ENCODE measurements at regions not wholly inside any gene's neighbourhood (a gene's known extent, or its start where the extent isn't known, plus 50 kb on each side); places are given as distances from the start of the nearest gene placed in this dataset.
"Not testable (repeated sequence)": the region's sequence is repeated elsewhere in the genome, so short reads cannot be mapped to it uniquely, and the experiment has no call there.

DNA sequence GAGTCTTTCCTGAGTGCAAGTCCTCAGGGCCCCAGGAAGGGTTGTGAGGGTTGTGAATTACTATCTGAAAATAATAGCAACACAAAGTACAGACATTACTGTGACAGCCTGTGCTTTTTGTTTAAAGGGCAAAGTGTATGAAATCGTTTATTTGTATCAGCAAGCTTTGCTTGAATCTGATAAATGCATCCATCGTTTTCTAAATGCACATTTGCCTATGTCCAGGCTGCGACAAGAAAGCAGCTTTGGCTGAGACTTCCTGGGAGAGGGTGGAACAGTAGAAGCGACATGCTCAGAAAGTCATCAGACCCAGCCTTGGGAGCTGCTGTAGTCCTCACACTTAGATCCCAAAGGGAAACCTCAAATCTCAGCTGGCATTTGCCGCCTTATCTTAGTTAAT, 524.2 kb upstream of the SALL3 start:
- no peak for DNase-seq (ENCODE audit: low read depth)

DNA sequence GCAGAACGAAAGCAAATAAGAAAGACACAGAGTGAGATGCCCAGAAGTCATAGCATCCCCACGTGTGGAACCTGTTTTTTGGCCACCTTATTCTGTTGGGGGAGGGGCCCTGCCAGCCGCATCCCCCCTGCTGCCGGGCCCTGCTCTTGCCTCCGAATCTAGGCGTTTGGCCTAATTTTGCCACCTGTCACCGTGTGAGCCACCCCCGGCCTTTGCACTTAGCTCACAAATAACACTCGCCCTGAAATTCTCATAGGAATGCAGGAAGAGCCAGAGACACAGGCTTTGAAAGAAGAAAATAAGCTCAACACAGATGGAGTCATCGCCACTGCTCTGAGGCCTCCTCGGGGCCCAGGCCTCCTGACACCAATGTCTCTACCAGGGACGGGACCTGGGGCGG, 522.6 kb upstream of the SALL3 start:
- DNase-seq (ENCODE audit: low read depth), result no peak

DNA sequence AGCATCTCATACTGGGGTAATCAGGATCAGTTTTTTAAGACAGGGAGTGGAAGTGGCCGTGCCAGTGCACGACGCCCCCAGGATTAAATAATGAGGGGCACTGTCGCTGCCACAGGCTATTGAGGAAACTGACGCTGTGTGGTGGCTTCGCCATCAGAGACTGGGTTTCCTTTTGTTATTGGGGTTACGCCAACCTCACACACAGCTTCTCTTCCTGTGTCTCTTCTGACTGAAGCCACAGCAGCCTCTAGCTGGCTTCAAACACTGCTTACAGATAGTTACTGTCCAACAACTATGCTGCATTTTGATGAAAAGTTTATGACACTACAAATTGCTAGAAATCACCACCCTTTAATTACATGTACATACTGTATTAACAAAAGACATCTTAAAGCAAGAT, 521.9 kb upstream of the SALL3 start:
- no peak for DNase-seq (ENCODE audit: low read depth)

DNA sequence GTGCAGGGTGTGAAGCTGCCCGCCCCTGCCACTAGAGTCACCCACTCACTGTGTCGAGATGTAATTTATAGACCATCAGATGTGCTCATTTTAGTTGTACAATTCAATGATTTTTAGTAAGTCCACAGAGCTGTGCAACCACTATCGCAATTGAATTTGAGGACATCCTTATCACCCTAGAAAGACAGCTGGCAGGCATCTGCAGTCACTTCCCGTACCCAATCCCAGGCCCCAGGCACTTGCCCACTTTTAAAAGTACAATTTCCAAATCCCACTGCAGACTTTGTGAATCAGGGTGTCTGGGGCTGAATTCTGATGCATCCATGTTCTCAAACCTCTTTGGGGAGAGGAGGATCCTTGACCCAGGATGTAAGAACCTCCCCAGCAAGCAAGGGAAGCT, 521.3 kb upstream of the SALL3 start:
- DNase-seq (ENCODE audit: low read depth), result no peak

DNA sequence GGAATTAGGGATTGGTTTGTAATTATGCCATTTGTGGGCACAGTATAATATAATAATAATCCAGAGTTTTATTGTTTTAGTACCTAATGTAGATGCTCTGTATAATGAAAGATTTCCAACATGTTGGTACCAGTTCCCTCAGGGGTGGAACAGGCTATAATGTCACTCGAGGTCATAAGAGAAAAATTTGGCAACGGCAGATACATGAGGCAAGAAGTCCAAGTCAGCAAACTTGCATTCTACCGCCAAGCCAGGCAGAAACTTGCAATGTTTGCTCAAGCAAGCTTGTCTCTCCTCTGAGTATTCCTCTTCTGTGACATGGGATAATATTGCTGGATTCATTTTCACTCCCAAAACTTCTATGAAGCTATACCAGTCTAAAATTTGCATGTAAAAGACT, 520.0 kb upstream of the SALL3 start:
- no peak for DNase-seq (ENCODE audit: low read depth)

DNA sequence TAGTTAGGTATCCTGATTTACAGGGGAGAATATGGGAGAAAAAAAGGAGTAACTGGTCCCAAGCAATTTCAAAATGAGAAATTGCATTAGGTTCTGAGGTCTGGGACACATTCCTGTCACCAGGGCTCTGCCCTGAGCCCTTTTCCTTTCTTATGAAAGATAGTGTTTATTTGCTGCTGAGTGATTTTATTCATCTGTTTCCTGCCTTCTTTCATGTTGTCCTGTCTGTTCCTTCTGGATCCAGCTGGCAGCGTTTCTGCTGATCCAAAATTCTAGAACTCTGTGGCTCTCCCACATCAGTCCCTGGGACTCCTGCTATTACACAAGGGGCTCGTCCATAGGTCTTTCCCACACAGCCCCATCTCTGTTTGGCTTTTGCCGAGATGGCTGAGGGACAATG, 519.1 kb upstream of the SALL3 start:
- DNase-seq (ENCODE audit: low read depth), result no peak

DNA sequence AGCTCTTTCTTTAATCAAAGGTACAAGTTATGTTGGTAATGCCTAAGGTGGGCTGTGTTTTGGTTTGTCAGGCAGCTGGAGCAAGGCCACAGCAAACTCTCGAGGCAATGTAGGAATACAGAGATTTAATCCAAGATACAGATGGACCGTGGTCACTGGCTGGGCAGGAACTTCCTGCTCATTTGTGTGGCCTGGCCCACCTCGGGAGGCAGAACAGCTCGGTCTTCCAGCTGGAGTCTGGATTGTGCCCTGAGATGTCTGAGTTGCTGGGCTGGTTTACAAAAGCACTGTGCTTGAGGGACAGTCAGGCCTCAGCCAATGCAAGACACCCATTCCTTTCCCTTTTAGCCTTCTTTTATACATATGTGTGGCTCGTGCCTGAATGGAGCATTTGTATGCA, 506.1 kb upstream of the SALL3 start:
- no peak for DNase-seq (ENCODE audit: low read depth)

DNA sequence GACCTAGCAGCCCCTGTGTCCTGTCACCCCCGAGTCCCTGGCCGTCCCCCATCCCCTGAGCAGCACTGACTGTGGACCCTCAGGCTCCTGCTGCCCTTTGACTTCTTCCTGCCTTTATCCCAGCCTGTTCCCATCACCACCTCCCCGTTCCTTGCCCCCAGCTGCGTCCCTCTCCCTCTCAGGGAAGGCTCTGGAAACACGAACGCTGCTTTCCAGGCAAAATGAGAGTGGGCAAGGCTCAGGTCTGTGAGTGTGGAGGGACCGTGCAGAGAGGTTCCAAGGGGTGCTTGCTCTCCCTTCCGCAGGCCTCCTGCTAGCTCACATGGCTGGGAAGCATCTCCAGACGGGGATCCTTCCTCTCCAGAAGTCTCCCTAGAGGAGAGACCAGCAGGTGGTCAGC, 501.8 kb upstream of the SALL3 start:
- no peak for DNase-seq (ENCODE audit: low read depth)

DNA sequence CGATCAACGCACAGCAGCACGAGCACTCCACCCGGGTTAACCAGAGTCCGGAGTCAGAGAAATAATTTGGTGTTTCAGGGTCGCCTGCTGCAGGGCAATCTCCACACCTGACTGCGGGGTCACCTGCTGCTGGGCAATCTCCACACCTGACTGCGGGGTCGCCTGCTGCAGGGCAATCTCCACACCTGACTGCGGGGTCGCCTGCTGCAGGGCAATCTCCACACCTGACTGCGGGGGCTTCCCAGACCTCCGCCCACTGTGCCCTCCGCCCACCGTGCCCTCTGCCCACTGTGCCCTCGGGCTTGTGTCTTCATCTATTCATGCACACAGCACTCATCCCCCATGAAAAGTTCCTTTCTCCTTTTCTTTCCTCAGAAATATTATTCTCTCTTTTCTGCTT, 500.2 kb upstream of the SALL3 start:
- DNase-seq (ENCODE audit: low read depth), result no peak

DNA sequence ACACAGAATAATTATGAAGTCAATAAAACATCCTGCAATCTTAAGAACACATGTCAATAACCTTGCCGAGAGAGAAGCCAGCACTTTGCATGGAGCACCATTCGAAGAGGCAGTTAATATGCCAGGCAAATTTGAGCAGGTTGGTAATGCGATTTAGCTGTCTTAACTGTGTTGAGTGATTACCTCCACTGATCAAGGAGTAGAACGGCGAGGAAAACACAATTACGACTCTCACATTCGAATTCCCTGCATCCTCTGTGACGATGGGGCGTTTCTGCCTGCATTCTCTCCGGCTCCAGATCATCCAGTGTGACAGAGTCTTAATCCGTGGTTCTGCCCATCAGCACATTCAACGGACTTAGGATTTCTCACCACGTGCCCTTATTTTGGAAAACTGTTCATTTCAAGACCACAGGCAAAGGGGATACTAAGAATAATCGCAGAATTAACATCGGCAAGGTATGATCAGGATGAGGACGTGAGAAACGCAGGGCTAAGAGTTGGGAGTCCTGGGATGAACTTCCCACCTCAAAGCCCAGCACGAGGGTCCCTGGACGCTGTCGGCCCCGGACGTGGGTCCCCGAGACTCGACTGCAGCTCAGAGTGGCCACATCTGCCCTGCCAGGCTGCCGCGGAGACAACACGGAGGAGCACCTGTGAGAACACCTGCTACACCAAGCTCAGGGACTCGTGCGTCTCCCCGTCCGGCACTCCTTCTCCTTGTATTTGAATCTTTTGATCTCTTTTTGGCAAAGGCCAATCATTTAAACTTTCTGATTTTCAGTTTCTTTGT, 499.2 kb upstream of the SALL3 start:
- DNase-seq (ENCODE audit: low read depth), result no peak

DNA sequence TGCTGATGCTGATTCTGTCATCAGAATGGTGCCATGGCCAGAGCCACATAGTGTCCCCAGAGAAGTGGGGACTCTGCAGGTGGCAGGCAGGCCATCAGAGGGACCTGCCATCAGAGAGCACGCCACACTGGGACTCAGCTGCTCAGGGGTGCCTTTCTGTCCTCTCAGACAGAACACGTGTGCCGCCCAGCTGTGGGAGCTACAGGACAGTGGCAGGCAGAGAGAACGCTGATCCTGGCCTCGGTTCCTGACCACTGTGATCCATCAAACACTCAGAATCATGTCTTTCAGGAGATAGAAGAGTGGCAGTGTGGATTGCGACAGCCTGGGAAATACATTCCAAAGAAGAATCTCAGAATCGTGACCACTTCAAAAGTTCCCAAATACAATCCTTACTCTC, 497.2 kb upstream of the SALL3 start:
- DNase-seq (ENCODE audit: low read depth), result no peak

DNA sequence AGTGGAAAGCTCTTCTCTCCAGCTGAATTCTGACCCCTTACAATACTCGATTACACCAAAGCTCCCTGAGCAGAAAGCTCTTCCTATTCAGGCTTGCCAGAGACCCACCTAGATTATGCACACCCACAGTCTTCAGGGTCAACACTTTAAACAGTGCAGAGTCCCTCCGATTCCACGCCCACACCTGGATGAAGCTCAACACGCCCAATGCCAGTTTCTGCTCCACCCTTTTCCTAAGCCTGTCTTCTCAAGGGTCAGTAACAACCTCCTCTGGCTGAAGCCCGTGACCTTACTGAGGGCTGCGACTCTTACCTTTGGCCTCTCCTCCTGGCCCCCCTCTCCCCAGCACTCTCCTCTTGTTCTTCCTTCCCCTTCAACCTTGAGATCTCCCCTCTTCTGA, 492.0 kb upstream of the SALL3 start:
- DNase-seq (ENCODE audit: low read depth), result no peak

DNA sequence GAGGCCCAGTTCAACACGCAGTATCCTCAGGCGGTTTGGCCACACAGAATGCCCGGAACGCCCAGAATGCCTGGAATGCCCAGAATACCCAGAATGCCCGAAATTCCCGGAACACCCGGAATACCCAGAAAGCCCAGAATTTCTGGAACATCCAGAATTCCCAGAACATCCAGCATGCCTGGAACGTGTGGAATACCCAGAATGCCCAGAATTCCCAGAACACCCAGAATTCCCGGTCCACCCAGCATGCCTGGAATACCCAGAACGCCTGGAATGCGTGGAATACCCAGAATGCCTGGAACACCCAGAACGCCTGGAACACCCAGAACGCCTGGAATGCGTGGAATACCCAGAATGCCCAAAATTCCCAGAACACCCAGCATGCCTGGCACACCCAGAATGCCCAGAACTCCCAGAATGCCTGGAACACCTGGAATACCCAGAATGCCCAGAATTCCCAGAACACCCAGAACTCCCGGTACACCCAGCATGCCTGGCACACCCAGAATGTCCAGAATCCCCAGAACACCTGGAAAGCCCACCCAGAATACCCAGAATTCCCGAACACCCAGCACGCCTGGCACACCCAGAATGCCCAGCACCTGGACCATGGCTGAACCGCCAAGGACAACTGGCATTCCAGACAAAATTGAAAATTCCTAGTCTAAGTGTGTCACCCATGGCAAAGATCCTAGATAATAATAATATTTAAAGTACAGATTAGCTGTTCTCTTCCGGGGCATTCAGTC, 487.4 kb upstream of the SALL3 start:
- DNase-seq (ENCODE audit: low read depth), result no peak

DNA sequence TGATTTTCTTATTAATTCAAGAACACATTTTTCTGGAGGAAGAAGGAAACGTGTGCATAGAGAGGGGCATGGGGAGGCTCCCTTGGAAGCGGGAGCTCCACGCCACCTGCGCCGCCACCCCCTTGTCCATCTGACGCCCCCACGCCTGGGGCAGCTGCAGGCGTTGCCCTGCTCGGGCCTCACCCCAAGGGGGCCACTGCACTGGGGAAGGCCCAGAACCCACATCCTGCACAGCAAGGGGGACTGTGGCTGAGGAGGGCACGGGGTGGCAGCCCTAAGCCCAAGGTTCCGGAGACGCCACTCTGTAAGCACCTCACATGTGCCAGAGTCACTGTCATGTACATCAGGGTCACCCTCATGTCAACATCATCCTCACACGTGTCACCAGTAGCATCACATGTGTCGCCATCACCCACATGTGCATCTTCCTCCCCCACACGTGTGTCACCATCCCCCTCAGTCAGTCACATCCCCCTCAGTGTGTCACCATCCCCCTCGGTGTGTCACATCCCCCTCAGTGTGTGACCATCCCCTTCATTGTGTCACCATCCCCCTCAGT, 486.7 kb upstream of the SALL3 start:
- DNase-seq (ENCODE audit: low read depth), result no peak

DNA sequence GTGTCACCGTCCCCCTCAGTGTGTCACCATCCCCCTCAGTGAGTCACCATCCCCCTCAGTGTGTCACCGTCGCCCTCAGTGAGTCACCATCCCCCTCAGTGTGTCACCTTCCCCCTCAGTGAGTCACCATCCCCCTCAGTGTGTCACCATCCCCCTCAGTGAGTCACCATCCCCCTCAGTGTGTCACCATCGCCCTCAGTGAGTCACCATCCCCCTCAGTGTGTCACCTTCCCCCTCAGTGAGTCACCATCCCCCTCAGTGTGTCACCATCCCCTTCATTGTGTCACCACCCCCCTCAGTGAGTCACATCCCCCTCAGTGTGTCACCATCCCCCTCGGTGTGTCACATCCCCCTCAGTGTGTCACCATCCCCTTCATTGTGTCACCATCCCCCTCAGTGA, 486.1 kb upstream of the SALL3 start:
- DNase-seq (ENCODE audit: low read depth), result not testable (repeated sequence)

DNA sequence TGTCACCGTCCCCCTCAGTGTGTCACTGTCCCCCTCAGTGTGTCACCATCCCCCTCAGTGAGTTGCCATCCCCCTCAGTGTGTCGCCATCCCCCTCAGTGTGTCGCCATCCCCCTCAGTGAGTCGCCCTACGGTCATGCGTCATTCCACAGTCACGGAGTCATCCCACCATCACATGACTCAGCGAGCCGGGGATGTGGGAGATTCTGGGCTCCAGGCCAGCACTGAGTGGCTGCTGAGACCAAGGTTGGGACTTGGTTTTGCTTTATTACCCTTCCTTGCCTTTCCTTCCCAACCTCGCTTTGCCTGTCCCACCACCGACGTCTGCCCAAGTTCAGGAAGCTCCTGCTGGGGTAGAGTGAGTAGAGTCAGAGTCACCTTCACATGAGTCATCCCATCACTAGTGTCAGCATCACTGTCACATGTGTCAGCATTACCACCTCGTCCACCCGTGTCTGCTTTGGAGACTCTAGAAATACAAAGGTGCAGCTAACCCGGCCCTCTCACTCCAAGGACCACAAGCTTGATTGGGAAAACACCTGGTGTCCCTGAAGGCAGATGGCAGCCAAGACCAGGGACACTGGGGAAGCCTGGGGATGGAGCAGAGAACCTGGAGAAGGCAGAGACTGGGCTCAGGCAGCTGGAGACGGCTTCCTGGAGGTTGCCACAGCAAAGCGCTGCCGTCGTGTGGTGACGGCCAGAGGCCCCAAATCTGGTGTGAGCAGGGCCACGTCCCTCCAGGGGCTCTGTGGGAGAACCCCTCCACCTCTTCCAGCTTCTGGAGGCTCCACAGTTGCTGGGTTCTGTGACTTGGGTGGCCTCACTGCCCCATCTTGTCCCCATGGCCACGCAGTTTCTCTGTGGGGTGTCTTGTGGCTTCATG, 485.2 kb upstream of the SALL3 start:
- DNase-seq (ENCODE audit: low read depth), result no peak

DNA sequence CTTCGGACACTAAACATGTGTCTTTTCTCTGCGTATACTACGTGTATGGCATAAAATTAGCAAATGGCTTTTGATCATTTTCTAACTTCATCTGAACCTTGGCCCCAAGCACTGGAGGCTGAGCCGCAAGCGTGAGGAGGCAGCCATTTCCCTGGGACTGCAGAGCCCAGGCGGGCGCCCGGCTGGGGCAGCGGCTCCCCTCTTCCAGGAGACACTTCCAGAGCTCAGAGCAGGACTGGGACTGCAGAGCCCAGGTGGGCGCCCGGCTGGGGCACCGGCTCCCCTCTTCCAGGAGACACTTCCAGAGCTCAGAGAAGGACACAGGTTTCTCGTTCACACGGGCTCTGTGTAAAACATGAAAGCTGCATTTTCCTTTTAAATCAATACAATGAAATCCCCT, 484.1 kb upstream of the SALL3 start:
- DNase-seq (ENCODE audit: low read depth), result no peak

DNA sequence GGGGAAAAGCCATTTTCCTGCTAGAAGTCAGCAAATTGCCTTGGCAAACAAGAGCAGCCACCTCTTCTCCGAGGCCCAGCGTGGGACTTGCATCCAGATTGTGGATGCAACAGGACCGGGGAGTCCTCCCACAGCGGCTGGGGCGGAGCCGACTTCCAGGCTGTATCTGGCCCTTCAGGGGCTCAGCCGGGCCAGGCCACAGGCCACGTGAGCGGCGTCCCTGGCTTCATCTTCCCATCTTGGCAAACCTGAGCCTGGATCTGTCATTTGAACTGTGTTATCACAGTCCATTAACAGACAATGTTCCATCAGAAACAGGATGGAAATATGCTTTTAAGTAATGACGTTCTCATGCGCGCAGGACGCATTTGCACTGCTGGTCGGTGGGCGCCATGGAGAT, 483.5 kb upstream of the SALL3 start:
- no peak for DNase-seq (ENCODE audit: low read depth)

DNA sequence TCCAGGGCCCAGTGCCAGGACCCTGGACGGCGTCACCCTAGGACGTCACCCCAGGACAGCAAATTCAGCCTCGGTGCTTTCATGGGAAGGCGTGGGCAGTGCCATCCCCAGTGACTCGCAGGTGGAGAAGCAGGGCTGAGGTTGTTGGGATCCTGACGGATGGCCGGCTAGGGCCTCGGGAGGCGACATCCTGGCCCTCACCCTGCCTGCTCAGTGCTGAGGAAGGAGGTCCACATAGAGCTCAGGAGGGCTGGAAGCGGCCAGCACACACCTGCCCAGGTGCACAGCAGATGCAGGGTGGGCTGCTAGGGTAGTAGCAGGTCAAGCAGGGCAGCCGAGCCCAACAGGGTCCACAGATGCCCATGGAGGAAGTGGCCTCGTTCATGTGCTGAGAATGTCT, 482.0 kb upstream of the SALL3 start:
- DNase-seq (ENCODE audit: low read depth), result no peak

DNA sequence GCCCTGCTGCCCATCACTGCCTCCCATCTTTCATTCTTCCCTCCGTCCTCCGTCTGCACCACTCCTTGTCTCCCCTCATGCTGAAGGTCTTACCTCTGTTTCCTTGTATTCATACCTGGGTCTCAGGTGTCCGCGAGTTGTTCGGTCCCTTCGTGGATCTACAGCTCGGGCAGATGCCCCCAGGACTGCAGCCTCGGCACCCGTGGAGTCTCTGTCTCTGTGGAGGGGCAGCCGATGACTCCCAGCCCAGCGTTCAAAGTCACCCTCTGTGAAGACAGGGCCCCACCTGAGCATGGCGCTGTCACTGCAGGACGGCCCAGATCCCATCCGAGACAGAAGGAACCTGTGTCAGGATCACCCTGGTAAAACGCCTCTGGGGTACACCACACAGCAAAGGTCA, 480.0 kb upstream of the SALL3 start:
- DNase-seq (ENCODE audit: low read depth), result no peak

DNA sequence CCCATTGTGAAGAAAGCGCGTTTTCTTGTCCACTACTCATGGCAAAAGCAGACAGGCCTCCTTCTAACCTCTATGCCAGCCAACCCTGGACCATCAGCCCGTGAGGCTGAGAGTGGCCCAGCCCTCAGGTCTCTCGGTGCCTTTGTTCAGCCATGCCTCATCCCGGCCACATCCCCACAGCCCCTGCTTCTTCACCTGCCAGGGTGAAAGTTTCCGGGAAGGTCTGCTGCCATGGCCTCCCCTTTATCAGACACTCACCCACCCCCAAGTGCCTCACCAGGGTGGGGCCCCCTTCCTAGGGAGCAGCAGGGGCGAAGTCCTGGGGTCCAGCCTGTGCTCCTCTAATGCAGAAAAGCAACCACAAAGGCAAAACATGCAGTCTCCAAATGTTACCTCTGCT, 478.4 kb upstream of the SALL3 start:
- no peak for DNase-seq (ENCODE audit: low read depth)

DNA sequence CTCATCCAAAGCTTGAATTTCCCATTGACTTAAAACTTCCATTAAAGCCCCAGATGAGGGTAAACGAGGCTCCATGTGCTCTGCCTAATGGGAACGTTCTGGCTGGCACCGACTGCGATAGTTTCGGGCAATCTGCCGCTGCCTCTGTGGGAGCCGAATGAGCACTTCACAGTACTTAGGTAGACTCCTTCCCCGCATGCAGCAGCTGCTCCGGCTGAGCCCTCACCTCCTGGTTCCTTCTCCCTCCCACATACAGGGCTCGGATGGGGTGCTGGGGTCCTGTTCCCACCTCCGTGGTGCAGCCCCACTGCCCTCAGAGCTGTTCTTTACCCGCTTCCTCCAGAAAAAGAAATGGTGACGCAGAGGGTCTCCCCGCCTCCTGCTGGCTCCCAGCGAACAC, 476.5 kb upstream of the SALL3 start:
- DNase-seq (ENCODE audit: low read depth), result no peak
